GM12878 (cell line): ENCODE measurements at regions not wholly inside any gene's neighbourhood (a gene's known extent, or its start where the extent isn't known, plus 50 kb on each side); places are given as distances from the start of the nearest gene placed in this dataset.

Experiments used
- ATAC-seq: fragments of 200-7000 bp; cut with Tn5 transposase; 3 replicates; pipeline ENCODE4 v1.9.1; 2020; ENCODE audit warnings: mild to moderate bottlenecking, moderate library complexity
- BruUV-seq: library from RNA; stranded (reverse); fragments of 400-500 nt; replicated peaks from 2 replicates; lab custom pipeline; 2021; lab: Mats Ljungman, UMichigan
- CTCF ChIA-PET: fragments of 300-600 bp; sonication (Branson Sonifier 250); formaldehyde crosslinking; extraction: SDS; loops from one replicate; lab custom pipeline; 2021; ENCODE audit warnings: inconsistent platforms; lab: Yijun Ruan, JAX
- POLR2A ChIA-PET: fragments of 350-600 bp; formaldehyde crosslinking; extraction: SDS; loops from one replicate; lab custom pipeline; 2021; ENCODE audit warnings: inconsistent platforms; lab: Charles Lee
- RAD21 ChIA-PET: fragments of 300-600 bp; sonication (Branson Sonifier 250); formaldehyde crosslinking; loops from one replicate; lab custom pipeline; 2023; ENCODE audit warnings: antibody characterized with exemption; ENCODE audit not compliant: unreplicated experiment; lab: Charles Lee
- SMC1A ChIA-PET: fragments of 300-600 bp; sonication (Branson Sonifier 250); formaldehyde crosslinking; loops from one replicate; lab custom pipeline; 2023; ENCODE audit not compliant: unreplicated experiment, uncharacterized antibody; lab: Charles Lee
- DNase-seq: peaks from one replicate; pipeline ENCODE4 v3.0.0-alpha.2; 2011; ENCODE audit warnings: low read depth, low spot score
- FAIRE-seq: peaks from 3 replicates; lab custom pipeline; 2011; peaks lifted over from hg19 to GRCh38; lab: Jason Lieb, UNC
- H2AFZ ChIP-seq: 2 replicates; pipeline ENCODE4 v1.6.0; 2011; ENCODE audit warnings: low read depth, low read length, control low read depth; ENCODE audit not compliant: control insufficient read depth
- H3K27ac ChIP-seq: 2 replicates; pipeline ENCODE4 v1.5.1; 2011; ENCODE audit warnings: control low read depth; ENCODE audit not compliant: control insufficient read depth, insufficient read depth
- H3K27me3 ChIP-seq, 2 experiments: replicated peaks in 1 of 2; 2 replicates each; pipeline versions ENCODE4 v1.6.0 to v1.6.1; 2011; ENCODE audit warnings: low read length in 1 of 2; ENCODE audit not compliant: control insufficient read depth in 2 of 2, insufficient read depth in 2 of 2
- H3K36me3 ChIP-seq, 2 experiments: 2 replicates each; pipeline ENCODE4 v1.5.1; 2011; ENCODE audit warnings: low read length in 1 of 2; ENCODE audit not compliant: control insufficient read depth in 2 of 2, insufficient read depth in 2 of 2
- H3K4me1 ChIP-seq: 2 replicates; pipeline ENCODE4 v1.6.1; 2011; ENCODE audit warnings: mild to moderate bottlenecking, low read length, moderate library complexity, mixed read lengths; ENCODE audit not compliant: control insufficient read depth, insufficient read depth
- H3K4me2 ChIP-seq: 2 replicates; pipeline ENCODE4 v1.6.0; 2011; ENCODE audit warnings: control low read depth; ENCODE audit not compliant: control insufficient read depth, insufficient read depth
- H3K4me3 ChIP-seq: fragments of 200-600 bp; sonication (generic); 2 replicates; pipeline ENCODE4 v1.5.1; 2016
- H3K79me2 ChIP-seq: 2 replicates; pipeline ENCODE4 v1.6.0; 2011; ENCODE audit warnings: low read length; ENCODE audit not compliant: control insufficient read depth, insufficient read depth
- H3K9ac ChIP-seq: 2 replicates; pipeline ENCODE4 v1.8.0; 2011; ENCODE audit warnings: low read length, control low read depth, mixed read lengths; ENCODE audit not compliant: control insufficient read depth, insufficient read depth
- H3K9me3 ChIP-seq: replicated peaks from 3 replicates; pipeline ENCODE4 v1.5.1; 2011; ENCODE audit warnings: mild to moderate bottlenecking, low read length; ENCODE audit not compliant: control insufficient read depth, insufficient read depth
- H4K20me1 ChIP-seq: 2 replicates; pipeline ENCODE4 v1.6.0; 2011; ENCODE audit not compliant: control insufficient read depth, insufficient read depth
- KLF5 ChIP-seq: fragments of 450-650 bp; IDR thresholded peaks from 2 replicates; pipeline ENCODE4 v1.6.1; 2014; ENCODE audit warnings: mild to moderate bottlenecking; ENCODE audit not compliant: partially characterized antibody
- LARP7 ChIP-seq: fragments of 450-650 bp; IDR thresholded peaks from 2 replicates; pipeline ENCODE4 v1.6.1; 2017; ENCODE audit warnings: mild to moderate bottlenecking
- NR2F1 ChIP-seq: fragments of 450-650 bp; conservative IDR thresholded peaks from 2 replicates; pipeline ENCODE4 v1.6.1; 2017; ENCODE audit warnings: mild to moderate bottlenecking
- POLR2AphosphoS2 ChIP-seq: IDR thresholded peaks from 2 replicates; pipeline ENCODE4 v1.6.1; 2011; ENCODE audit warnings: low read depth, mild to moderate bottlenecking, low read length, improper control_type of control experiment, moderate library complexity
- SIX5 ChIP-seq: IDR thresholded peaks from 2 replicates; pipeline ENCODE4 v1.6.1; 2011; ENCODE audit warnings: mild to moderate bottlenecking, low read depth, low read length, moderate library complexity; ENCODE audit not compliant: severe bottlenecking
- SPI1 ChIP-seq: IDR thresholded peaks from 2 replicates; pipeline ENCODE4 v1.6.1; 2011; ENCODE audit warnings: low read depth, mild to moderate bottlenecking, low read length, moderate library complexity, borderline replicate concordance; ENCODE audit not compliant: insufficient read depth
- WGBS: methylation state at CpG from one replicate; pipeline ENCODE4 v1.1.6; 2016; ENCODE audit warnings: low lambda C conversion rate; ENCODE audit not compliant: insufficient replicate concordance, insufficient coverage; ENCODE audit errors: missing lambda C conversion rate; 5-methylcytosine and 5-hydroxymethylcytosine counted together
- in situ Hi-C: fragments of 300-500 bp; cut with MboI; formaldehyde crosslinking; loops from 9 replicates; pipeline ENCODE4 v1.14.3; 2018; ENCODE audit warnings: mixed read lengths
- intact Hi-C: fragments of 100-400 bp; cut with micrococcal nuclease; formaldehyde crosslinking; loops from one replicate; pipeline ENCODE4 v1.14.2; 2022; ENCODE audit not compliant: unreplicated experiment
- TF ChIP-seq, protein P1 (sequence below): fragments of 450-650 bp; IDR thresholded peaks from 2 replicates; pipeline ENCODE4 v1.6.1; 2017; ENCODE audit warnings: borderline replicate concordance
- TF ChIP-seq, protein P2 (sequence below): fragments of 450-650 bp; IDR thresholded peaks from 2 replicates; pipeline ENCODE4 v1.6.1; 2017; ENCODE audit warnings: antibody characterized with exemption, mild to moderate bottlenecking, moderate library complexity

- ATAC-seq = no peak
- H3K4me2 ChIP-seq = no peak overlapping the region
- BruUV-seq = no TSS peak
- no peak for DNase-seq
- no peak overlapping the region for H3K4me3 ChIP-seq
- intact Hi-C loops = no loop called here
- TF ChIP-seq, protein P1, sequence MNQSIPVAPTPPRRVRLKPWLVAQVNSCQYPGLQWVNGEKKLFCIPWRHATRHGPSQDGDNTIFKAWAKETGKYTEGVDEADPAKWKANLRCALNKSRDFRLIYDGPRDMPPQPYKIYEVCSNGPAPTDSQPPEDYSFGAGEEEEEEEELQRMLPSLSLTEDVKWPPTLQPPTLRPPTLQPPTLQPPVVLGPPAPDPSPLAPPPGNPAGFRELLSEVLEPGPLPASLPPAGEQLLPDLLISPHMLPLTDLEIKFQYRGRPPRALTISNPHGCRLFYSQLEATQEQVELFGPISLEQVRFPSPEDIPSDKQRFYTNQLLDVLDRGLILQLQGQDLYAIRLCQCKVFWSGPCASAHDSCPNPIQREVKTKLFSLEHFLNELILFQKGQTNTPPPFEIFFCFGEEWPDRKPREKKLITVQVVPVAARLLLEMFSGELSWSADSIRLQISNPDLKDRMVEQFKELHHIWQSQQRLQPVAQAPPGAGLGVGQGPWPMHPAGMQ = no peak
- TF ChIP-seq NR2F1 (no peak), POLR2AphosphoS2 (no peak)
- H3K27me3 ChIP-seq = no peaks in the 10 kb centered on the region
- ChIA-PET POLR2A (no interaction called here), SMC1A (no interaction called here), CTCF (no interaction called here), RAD21 (no interaction called here)
- H3K36me3 ChIP-seq = no peaks in the 10 kb centered on the region
- in situ Hi-C loops = no loop called here
- H4K20me1 ChIP-seq = no peaks in the 10 kb centered on the region
- H3K27ac ChIP-seq = no peak overlapping the region
- H3K79me2 ChIP-seq = no peaks in the 10 kb centered on the region
- H3K9ac ChIP-seq = no peak overlapping the region
- no peaks in the 10 kb centered on the region for H3K9me3 ChIP-seq
- no peak overlapping the region for H2AFZ ChIP-seq
- 19% methylated on average over 7 of the region's 7 CpGs for WGBS
- FAIRE-seq = no peak
- no peaks in the 10 kb centered on the region for H3K4me1 ChIP-seq
Observed at GRCh38 chr21:28066596-28067387, 925.9 kb downstream of the LTN1 start.

- Histone ChIP-seq H3K4me2 (no peak overlapping the region), H3K9ac (no peak overlapping the region), H3K36me3 (no peaks in the 10 kb centered on the region), H3K27me3 (no peaks in the 10 kb centered on the region), H4K20me1 (no peaks in the 10 kb centered on the region), H3K9me3 (no peaks in the 10 kb centered on the region), H3K4me3 (no peak overlapping the region), H3K79me2 (no peaks in the 10 kb centered on the region), H3K27ac (no peak overlapping the region), H3K4me1 (no peaks in the 10 kb centered on the region), H2AFZ (no peak overlapping the region)
- ChIA-PET POLR2A (no interaction called here), CTCF (no interaction called here), SMC1A (no interaction called here), RAD21 (no interaction called here)
- no TSS peak for BruUV-seq
- ATAC-seq (no peak), DNase-seq (no peak), FAIRE-seq (no peak)
- WGBS = 17% methylated on average over 1 of the region's 1 CpG
- TF ChIP-seq SPI1 (peak; percentile 14; the same call in 1 of the 2 replicates), KLF5 (no peak), SIX5 (no peak), LARP7 (no peak)
- TF ChIP-seq, protein P2, sequence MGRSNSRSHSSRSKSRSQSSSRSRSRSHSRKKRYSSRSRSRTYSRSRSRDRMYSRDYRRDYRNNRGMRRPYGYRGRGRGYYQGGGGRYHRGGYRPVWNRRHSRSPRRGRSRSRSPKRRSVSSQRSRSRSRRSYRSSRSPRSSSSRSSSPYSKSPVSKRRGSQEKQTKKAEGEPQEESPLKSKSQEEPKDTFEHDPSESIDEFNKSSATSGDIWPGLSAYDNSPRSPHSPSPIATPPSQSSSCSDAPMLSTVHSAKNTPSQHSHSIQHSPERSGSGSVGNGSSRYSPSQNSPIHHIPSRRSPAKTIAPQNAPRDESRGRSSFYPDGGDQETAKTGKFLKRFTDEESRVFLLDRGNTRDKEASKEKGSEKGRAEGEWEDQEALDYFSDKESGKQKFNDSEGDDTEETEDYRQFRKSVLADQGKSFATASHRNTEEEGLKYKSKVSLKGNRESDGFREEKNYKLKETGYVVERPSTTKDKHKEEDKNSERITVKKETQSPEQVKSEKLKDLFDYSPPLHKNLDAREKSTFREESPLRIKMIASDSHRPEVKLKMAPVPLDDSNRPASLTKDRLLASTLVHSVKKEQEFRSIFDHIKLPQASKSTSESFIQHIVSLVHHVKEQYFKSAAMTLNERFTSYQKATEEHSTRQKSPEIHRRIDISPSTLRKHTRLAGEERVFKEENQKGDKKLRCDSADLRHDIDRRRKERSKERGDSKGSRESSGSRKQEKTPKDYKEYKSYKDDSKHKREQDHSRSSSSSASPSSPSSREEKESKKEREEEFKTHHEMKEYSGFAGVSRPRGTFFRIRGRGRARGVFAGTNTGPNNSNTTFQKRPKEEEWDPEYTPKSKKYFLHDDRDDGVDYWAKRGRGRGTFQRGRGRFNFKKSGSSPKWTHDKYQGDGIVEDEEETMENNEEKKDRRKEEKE = no peak
- in situ Hi-C loops = no loop called here
- intact Hi-C loops = no loop called here
Observed at GRCh38 chr21:28066076-28066475, 926.6 kb downstream of the LTN1 start.
